ENCODE measurements at regions not wholly inside any gene's neighbourhood (a gene's known extent, or its start where the extent isn't known, plus 50 kb on each side); places are given as distances from the start of the nearest gene placed in this dataset.

DNA sequence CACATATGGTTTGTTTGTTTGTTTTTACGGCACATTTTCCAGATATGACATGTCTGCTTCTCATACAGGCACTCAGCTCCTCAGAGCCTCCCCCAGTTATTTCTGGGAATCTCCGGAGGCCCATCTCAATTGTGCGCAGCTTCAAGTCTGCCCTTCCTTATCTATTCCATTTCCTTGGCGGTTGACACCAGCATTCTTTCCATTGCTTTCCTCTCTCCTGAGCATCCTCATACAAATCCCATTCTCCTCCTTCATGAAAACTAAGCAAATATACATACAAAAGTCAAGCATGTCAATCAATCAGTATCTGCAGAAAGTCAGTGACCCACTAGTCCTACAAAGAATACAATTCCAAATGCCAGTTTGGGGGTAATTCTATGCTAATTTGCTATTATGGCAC, 166.7 kb downstream of the SQOR start:
- TF ChIP-seq, protein P1, sequence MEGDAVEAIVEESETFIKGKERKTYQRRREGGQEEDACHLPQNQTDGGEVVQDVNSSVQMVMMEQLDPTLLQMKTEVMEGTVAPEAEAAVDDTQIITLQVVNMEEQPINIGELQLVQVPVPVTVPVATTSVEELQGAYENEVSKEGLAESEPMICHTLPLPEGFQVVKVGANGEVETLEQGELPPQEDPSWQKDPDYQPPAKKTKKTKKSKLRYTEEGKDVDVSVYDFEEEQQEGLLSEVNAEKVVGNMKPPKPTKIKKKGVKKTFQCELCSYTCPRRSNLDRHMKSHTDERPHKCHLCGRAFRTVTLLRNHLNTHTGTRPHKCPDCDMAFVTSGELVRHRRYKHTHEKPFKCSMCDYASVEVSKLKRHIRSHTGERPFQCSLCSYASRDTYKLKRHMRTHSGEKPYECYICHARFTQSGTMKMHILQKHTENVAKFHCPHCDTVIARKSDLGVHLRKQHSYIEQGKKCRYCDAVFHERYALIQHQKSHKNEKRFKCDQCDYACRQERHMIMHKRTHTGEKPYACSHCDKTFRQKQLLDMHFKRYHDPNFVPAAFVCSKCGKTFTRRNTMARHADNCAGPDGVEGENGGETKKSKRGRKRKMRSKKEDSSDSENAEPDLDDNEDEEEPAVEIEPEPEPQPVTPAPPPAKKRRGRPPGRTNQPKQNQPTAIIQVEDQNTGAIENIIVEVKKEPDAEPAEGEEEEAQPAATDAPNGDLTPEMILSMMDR (IDR thresholded peaks at IDR 0.05): no peak
- TF ChIP-seq EZH2 (IDR thresholded peaks at IDR 0.05; ENCODE audit: borderline replicate concordance, insufficient read depth, low read depth, low read length, poor library complexity, severe bottlenecking): no peak

All from B cell (primary cell).